GM23338 (cell line): ENCODE measurements at regions not wholly inside any gene's neighbourhood (a gene's known extent, or its start where the extent isn't known, plus 50 kb on each side); places are given as distances from the start of the nearest gene placed in this dataset.

ENCODE experiments used
- ATAC-seq: fragments of 200-7000 bp; cut with Tn5 transposase; 3 replicates; pipeline ENCODE4 v1.9.1; 2020
- DNase-seq: peaks from one replicate; pipeline ENCODE4 v3.0.0-alpha.2; 2015; ENCODE audit warnings: low spot score
- H2AFZ ChIP-seq: fragments of 200-600 bp; sonication (generic); 2 replicates; pipeline ENCODE4 v1.8.0; 2016; ENCODE audit warnings: antibody characterized with exemption, mild to moderate bottlenecking, moderate library complexity
- H3F3A ChIP-seq: fragments of 200-600 bp; sonication (generic); replicated peaks from 2 replicates; pipeline ENCODE4 v1.8.0; 2017; ENCODE audit warnings: antibody characterized with exemption, mixed run types, low read depth
- H3K27ac ChIP-seq: fragments of 200-600 bp; sonication (generic); 2 replicates; pipeline ENCODE4 v1.6.1; 2016; ENCODE audit warnings: low read depth
- H3K27me3 ChIP-seq: fragments of 200-600 bp; sonication (generic); 2 replicates; pipeline ENCODE4 v1.8.0; 2016; ENCODE audit warnings: mild to moderate bottlenecking, mixed run types, moderate library complexity; ENCODE audit not compliant: insufficient read depth
- H3K36me3 ChIP-seq: fragments of 200-600 bp; sonication (generic); 2 replicates; pipeline ENCODE4 v1.8.0; 2016; ENCODE audit warnings: mild to moderate bottlenecking; ENCODE audit not compliant: insufficient read depth
- H3K4me1 ChIP-seq: fragments of 200-600 bp; sonication (generic); 2 replicates; pipeline ENCODE4 v1.8.0; 2016; ENCODE audit warnings: mild to moderate bottlenecking, moderate library complexity; ENCODE audit not compliant: insufficient read depth
- H3K4me2 ChIP-seq: fragments of 200-600 bp; sonication (generic); 2 replicates; pipeline ENCODE4 v1.7.1; 2017; ENCODE audit warnings: mixed run types
- H3K4me3 ChIP-seq: fragments of 200-600 bp; sonication (generic); 2 replicates; pipeline ENCODE4 v1.6.1; 2016; ENCODE audit warnings: mixed run types
- H3K79me2 ChIP-seq: fragments of 200-600 bp; sonication (generic); replicated peaks from 2 replicates; pipeline ENCODE4 v1.8.0; 2017; ENCODE audit warnings: mild to moderate bottlenecking; ENCODE audit not compliant: insufficient read depth
- H3K9me2 ChIP-seq: fragments of 200-600 bp; sonication (generic); 2 replicates; pipeline ENCODE4 v1.8.0; 2017; ENCODE audit not compliant: insufficient read depth
- H4K20me1 ChIP-seq: fragments of 200-600 bp; sonication (generic); replicated peaks from 2 replicates; pipeline ENCODE4 v1.8.0; 2017; ENCODE audit warnings: mild to moderate bottlenecking; ENCODE audit not compliant: insufficient read depth
- H3K27ac Mint-ChIP-seq: 2 replicates; pipeline ENCODE4 v1.8.0; 2020; ENCODE audit warnings: inconsistent platforms, mild to moderate bottlenecking, moderate library complexity, mixed read lengths
- H3K27me3 Mint-ChIP-seq: 3 replicates; pipeline ENCODE4 v1.8.0; 2022; ENCODE audit warnings: low read depth, mild to moderate bottlenecking, moderate library complexity, mixed read lengths, inconsistent platforms; ENCODE audit not compliant: insufficient read depth, poor library complexity
- H3K36me3 Mint-ChIP-seq: 3 replicates; pipeline ENCODE4 v1.8.0; 2021; ENCODE audit warnings: low read depth, mild to moderate bottlenecking, inconsistent platforms, moderate library complexity, mixed read lengths
- H3K4me1 Mint-ChIP-seq: 3 replicates; pipeline ENCODE4 v1.8.0; 2020; ENCODE audit warnings: mild to moderate bottlenecking, inconsistent platforms, mixed read lengths
- H3K4me3 Mint-ChIP-seq: 3 replicates; pipeline ENCODE4 v1.8.0; 2021; ENCODE audit warnings: moderate library complexity, mild to moderate bottlenecking, inconsistent platforms, mixed read lengths
- H3K9me3 Mint-ChIP-seq: 3 replicates; pipeline ENCODE4 v1.8.0; 2020; ENCODE audit warnings: moderate library complexity, mild to moderate bottlenecking, inconsistent platforms, mixed read lengths
- CREB1 ChIP-seq: fragments of 250-450 bp; sonication (Bioruptor Pico); IDR thresholded peaks from 2 replicates; pipeline ENCODE4 v1.5.0; 2020; ENCODE audit warnings: low read depth, mild to moderate bottlenecking, moderate library complexity
- EZH2phosphoT487 ChIP-seq: fragments of 200-600 bp; sonication (generic); IDR thresholded peaks from one replicate; pipeline ENCODE4 v1.8.1; 2018; ENCODE audit warnings: antibody characterized with exemption; ENCODE audit not compliant: unreplicated experiment
- JUNB ChIP-seq: IDR thresholded peaks from one replicate; pipeline ENCODE4 v1.6.1; 2016; ENCODE audit warnings: antibody characterized with exemption; ENCODE audit not compliant: unreplicated experiment
- NANOG ChIP-seq: IDR thresholded peaks from 2 replicates; pipeline ENCODE4 v1.6.1; 2016; ENCODE audit warnings: antibody characterized with exemption, borderline replicate concordance
- POLR2AphosphoS5 ChIP-seq: IDR thresholded peaks from 2 replicates; pipeline ENCODE4 v1.6.1; 2016; ENCODE audit warnings: antibody characterized with exemption, low read depth
- STAT1 ChIP-seq: IDR thresholded peaks from one replicate; pipeline ENCODE4 v1.6.1; 2016; ENCODE audit warnings: antibody characterized with exemption; ENCODE audit not compliant: unreplicated experiment
- TF ChIP-seq, protein P1 (sequence below): fragments of 250-450 bp; sonication (Bioruptor Pico); IDR thresholded peaks from 2 replicates; pipeline ENCODE4 v1.5.0; 2020; ENCODE audit warnings: mild to moderate bottlenecking, moderate library complexity
- TF ChIP-seq, protein P2 (sequence below): IDR thresholded peaks from 2 replicates; pipeline ENCODE4 v1.6.1; 2016; ENCODE audit warnings: antibody characterized with exemption

DNA sequence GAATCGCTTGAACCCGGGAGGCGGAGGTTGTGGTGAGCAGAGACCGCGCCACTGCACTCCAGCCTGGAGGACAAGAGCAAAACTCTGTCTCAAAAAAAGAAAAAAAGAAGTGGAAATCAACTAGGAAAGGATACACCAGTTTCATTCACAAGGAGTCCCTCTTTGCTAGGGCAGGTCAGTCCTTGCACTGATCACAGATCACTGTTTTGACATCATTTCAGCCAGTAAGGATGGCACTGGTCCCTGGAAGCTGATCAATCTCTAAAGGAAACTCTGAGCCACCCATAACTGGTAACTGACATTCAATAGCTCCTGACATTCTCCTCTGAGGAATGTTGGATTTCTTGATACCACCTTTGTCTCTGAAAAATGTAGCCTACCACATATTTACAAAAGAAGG lies 243.1 kb upstream of the SLC35B3 start (continued):
- TF ChIP-seq, protein P1, sequence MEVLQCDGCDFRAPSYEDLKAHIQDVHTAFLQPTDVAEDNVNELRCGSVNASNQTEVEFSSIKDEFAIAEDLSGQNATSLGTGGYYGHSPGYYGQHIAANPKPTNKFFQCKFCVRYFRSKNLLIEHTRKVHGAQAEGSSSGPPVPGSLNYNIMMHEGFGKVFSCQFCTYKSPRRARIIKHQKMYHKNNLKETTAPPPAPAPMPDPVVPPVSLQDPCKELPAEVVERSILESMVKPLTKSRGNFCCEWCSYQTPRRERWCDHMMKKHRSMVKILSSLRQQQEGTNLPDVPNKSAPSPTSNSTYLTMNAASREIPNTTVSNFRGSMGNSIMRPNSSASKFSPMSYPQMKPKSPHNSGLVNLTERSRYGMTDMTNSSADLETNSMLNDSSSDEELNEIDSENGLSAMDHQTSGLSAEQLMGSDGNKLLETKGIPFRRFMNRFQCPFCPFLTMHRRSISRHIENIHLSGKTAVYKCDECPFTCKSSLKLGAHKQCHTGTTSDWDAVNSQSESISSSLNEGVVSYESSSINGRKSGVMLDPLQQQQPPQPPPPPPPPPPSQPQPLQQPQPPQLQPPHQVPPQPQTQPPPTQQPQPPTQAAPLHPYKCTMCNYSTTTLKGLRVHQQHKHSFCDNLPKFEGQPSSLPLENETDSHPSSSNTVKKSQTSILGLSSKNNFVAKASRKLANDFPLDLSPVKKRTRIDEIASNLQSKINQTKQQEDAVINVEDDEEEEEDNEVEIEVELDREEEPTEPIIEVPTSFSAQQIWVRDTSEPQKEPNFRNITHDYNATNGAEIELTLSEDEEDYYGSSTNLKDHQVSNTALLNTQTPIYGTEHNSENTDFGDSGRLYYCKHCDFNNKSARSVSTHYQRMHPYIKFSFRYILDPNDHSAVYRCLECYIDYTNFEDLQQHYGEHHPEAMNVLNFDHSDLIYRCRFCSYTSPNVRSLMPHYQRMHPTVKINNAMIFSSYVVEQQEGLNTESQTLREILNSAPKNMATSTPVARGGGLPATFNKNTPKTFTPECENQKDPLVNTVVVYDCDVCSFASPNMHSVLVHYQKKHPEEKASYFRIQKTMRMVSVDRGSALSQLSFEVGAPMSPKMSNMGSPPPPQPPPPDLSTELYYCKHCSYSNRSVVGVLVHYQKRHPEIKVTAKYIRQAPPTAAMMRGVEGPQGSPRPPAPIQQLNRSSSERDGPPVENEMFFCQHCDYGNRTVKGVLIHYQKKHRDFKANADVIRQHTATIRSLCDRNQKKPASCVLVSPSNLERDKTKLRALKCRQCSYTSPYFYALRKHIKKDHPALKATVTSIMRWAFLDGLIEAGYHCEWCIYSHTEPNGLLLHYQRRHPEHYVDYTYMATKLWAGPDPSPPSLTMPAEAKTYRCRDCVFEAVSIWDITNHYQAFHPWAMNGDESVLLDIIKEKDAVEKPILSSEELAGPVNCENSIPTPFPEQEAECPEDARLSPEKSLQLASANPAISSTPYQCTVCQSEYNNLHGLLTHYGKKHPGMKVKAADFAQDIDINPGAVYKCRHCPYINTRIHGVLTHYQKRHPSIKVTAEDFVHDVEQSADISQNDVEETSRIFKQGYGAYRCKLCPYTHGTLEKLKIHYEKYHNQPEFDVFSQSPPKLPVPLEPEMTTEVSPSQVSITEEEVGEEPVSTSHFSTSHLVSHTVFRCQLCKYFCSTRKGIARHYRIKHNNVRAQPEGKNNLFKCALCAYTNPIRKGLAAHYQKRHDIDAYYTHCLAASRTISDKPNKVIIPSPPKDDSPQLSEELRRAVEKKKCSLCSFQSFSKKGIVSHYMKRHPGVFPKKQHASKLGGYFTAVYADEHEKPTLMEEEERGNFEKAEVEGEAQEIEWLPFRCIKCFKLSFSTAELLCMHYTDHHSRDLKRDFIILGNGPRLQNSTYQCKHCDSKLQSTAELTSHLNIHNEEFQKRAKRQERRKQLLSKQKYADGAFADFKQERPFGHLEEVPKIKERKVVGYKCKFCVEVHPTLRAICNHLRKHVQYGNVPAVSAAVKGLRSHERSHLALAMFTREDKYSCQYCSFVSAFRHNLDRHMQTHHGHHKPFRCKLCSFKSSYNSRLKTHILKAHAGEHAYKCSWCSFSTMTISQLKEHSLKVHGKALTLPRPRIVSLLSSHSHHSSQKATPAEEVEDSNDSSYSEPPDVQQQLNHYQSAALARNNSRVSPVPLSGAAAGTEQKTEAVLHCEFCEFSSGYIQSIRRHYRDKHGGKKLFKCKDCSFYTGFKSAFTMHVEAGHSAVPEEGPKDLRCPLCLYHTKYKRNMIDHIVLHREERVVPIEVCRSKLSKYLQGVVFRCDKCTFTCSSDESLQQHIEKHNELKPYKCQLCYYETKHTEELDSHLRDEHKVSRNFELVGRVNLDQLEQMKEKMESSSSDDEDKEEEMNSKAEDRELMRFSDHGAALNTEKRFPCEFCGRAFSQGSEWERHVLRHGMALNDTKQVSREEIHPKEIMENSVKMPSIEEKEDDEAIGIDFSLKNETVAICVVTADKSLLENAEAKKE (CRISPR knock-in tag), result no peak

DNA sequence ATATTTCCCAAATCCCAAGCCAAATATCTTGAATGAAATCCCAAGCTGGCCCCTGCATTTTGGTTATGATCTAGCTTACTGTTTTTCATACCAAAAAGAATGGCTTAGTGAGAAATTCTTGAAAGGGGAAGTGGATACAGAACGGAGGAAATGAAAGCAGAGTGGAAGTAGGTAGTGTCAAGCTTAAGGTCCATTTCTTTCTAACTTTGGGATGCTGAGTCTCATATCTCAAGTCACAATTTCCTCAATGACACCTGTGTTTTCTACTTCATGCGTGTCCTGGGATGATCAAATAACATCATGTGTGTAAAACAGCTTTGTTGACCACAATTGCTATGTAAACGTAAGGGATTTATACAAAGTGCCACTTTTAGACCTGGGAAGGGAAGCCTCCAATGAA lies 238.8 kb upstream of the SLC35B3 start:
- H3K36me3 Mint-ChIP-seq, result no peaks in the 10 kb centered on the region
- H3K4me3 Mint-ChIP-seq, result no peak overlapping the region
- no peak overlapping the region for H3K4me3 ChIP-seq
- TF ChIP-seq, protein P1 (CRISPR knock-in tag), result no peak
- TF ChIP-seq, protein P2, sequence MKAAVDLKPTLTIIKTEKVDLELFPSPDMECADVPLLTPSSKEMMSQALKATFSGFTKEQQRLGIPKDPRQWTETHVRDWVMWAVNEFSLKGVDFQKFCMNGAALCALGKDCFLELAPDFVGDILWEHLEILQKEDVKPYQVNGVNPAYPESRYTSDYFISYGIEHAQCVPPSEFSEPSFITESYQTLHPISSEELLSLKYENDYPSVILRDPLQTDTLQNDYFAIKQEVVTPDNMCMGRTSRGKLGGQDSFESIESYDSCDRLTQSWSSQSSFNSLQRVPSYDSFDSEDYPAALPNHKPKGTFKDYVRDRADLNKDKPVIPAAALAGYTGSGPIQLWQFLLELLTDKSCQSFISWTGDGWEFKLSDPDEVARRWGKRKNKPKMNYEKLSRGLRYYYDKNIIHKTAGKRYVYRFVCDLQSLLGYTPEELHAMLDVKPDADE, result no peak
- TF ChIP-seq STAT1 (no peak), POLR2AphosphoS5 (no peak), EZH2phosphoT487 (no peak), NANOG (no peak), JUNB (no peak), CREB1 (no peak)

More for the DNA sequence above, 238.8 kb upstream of the SLC35B3 start:
- no peaks in the 10 kb centered on the region for H4K20me1 ChIP-seq
- Mint-ChIP-seq H3K27me3 (no peaks in the 10 kb centered on the region), H3K9me3 (no peaks in the 10 kb centered on the region), H3K4me1 (no peaks in the 10 kb centered on the region), H3K27ac (no peak overlapping the region)
- H3K36me3 ChIP-seq, result no peaks in the 10 kb centered on the region
- H3K4me1 ChIP-seq, result no peaks in the 10 kb centered on the region
- H3K27ac ChIP-seq, result no peak overlapping the region
- H3K79me2 ChIP-seq, result no peaks in the 10 kb centered on the region
- DNase-seq (no peak), ATAC-seq (no peak)
- no peak overlapping the region for H3K4me2 ChIP-seq
- no peaks in the 10 kb centered on the region for H3K27me3 ChIP-seq
- no peaks in the 10 kb centered on the region for H3F3A ChIP-seq
- H3K9me2 ChIP-seq, result no peaks in the 10 kb centered on the region
- no peak overlapping the region for H2AFZ ChIP-seq
